Putamen (tissue), 1 donor: ENCODE measurements at regions not wholly inside any gene's neighbourhood (a gene's known extent, or its start where the extent isn't known, plus 50 kb on each side); places are given as distances from the start of the nearest gene placed in this dataset.

ENCODE experiments used
- DNase-seq: peaks from one replicate; pipeline ENCODE4 v3.0.0-alpha.2; 2016; ENCODE audit warnings: low spot score

DNA sequence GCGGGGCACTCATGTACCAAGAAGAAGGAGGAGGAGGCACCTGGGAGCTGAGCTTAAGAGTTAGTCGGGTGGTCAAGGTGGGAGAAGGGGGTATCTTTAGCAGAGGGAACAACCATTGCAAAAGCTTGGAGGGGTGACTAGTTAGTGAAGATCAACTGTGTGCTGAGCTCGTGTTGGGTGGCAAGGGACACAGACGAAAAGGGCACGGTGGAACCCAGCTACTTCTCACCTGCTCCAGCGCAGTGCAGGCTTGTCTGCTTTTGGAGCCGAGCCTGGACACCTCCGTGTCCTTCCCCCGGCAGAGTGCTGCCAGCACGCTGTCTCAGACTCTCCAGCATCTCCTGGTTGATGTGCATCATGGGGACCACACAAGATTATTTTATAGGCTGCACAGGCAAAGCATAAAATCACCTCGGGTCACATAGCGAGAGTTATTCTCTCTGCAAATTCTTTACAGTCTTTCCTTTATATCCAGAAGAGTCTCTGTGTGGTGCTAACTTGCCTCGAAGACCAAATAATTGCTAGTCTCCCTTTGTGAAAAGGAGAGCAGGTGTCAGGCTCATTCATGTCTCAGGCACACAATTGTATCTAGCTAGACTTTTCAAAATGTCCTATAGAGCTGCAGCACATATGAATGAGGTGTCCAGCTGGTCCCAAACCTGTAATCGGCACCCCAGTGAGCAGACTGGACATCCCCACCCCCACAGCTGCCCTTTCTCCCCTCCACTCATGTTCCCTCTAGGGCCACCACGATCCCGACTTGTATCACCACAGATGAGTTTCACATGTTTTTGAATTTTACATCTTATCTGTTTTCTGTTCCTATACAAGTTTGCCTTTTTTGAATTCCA lies 123.4 kb downstream of the CEBPB start:
- DNase-seq = no peak

DNA sequence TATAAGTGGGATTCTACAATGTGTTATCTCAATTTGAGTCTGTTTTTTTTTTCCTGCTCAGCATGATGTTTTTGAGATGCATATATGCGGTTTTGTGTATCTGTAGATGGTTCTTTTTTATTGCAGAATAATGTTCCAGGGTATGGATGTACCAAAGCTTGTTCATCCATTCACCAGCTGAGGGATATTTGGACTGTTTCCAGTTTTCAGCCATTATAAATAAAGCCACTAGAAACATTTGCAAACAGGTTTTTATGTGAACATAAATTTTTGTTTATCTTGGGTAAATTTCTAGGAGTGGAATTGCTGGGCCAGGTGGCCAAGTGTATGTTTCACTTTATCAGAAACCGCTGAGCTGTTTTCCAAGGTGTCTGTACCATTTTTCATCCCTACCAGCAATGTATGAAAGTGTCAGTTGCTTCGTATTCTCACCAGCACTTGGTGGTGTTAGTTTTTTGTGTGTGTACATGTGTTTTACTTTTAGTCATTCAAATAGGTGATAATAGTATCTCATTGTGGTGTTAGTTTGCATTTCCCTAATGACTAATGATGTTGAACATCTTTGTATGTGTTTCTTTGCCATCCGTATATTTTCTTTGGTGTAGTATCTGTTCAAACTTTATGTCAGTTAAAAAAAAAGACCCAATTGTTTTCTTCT lies 124.2 kb downstream of the CEBPB start:
- DNase-seq = no peak

DNA sequence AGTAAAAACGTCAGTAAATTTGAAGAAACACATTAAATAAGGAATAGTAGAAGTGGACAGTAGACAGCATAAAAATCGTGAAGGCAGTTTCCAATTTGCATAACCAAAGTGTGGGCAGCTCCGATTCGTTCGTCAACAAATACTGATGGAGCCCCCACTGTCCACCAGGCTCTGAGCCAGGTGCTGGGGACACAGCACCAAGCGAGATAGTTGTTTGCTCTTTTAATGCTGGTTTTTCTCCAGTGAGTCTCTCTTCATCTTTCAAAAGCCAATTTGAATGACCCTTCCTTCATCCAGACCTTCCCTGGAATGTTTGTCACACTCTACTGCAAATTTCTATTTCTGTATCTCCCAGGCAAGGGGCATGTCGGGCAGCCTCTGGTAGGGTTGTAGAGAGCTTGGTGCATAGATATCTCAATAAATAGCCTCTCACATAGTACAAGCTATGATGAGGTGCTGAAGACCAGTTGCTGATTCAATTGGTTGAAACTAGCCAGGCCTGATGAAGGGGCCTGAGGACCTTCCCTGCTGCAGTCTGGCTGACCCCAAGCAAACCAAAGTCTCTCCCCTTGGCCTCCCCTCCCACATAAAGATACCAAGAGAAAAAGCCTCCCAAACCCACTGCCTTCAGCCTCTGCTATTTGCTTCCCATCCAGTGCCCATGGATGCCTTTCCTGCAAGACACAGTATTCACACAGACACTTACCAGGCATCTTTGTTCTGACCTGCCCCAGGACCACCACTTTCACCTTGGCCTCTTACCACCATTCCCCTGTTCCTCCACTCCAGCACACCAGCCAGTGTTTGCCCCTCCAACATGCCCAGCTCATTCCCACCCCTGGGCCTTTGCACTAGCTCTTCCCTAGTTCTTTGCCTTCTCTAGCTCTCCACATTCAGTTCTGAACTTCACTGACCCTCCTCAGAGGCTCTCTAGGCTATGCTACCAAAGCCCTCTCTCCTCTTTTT lies 125.2 kb downstream of the CEBPB start:
- DNase-seq = no peak

DNA sequence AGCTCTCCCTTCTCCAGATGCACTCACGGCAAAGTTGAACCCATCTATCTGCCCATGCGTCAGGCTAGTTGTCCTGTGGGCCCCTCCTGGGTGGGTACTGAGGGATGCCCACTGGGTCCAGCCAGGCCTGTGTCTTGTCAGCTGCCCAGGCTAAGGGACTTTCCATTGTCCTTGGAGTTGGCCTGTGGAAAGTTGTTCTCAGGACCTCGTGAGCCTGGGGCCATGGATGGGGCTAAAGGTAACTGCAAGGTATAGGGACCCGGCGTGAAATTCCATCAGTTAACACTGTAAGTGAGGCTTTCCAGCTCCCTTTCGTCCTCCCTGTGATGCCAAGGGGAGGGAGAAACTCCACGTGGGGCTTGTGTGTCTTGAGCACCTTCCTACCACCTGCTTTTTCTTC lies 126.5 kb downstream of the CEBPB start:
- DNase-seq = no peak

DNA sequence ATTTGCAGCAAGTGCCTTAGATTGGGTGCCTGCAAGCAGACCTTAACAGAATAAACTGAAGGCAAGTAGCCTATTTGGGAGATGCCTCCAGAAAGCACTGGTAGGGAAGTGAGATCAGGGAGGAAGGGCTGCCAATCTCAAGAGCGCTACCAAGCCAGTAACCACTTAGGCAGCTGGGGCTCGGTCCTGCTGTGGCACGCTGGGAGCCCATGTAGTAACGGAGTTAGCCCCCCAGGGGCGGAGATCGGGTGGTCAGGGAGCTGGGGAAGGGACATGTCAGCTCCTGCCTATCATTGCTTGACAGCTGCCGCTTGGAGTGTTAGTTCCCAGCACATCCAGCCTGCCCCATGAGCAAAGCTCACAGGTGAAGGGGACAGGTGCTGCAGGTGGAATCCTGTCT lies 127.0 kb downstream of the CEBPB start:
- DNase-seq = no peak

DNA sequence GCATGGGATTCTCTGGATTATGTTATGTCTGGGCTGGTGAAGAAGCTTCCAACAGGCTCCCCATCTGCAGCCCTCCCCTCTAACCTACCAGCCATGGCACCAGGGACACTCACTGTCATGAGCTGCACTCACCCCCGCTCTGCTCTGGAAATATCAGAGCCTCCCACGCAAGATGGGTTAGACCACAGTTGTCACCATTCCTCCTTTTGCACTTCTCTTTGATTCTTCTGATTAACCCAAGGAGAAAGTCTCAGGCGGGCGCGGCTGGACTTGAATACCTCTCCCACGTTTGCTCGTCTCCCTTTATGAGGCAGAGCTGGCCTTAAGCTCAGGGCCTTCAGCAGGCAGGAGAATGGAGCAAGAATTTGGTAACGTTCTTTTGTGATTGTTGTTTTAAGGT lies 128.1 kb downstream of the CEBPB start:
- no peak for DNase-seq

DNA sequence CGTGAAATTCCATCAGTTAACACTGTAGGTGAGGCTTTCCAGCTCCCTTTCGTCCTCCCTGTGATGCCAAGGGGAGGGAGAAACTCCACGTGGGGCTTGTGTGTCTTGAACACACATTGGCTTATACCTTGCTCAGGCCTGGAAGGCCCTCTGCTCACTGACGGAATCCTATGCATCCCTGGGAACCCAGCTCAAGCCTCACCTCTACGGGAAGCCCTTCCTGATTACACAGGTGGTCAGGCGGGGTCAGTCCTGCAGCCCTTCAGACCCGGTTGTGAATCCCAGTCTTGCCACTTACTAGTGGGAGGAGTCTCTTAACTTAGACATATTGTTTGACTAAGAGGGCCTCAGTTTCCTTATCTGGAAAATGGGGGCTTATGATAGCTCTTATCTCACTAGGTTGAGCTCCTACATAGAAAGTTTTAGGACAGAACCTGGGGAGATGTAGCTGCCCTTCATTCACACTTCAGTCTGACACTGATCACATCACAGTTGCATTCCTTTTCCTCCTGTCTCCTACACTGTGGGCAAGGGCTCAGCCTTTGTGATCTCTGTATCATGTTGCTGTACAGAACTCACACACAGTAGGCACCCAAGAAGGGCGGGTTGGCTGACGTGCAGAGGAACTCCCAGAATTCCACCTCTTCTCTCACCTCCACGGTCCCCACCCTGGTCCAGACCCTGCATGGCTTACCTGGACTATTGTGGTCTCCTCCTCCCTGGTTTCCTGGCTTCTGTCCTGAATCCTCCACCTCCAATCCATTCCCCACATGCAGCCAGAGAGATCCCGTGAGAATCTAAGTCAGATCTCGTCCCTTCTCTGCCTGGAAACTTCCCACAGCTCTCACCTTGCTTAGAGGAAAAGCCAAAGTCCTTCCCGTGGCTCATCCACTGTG lies 129.6 kb downstream of the CEBPB start:
- no peak for DNase-seq

DNA sequence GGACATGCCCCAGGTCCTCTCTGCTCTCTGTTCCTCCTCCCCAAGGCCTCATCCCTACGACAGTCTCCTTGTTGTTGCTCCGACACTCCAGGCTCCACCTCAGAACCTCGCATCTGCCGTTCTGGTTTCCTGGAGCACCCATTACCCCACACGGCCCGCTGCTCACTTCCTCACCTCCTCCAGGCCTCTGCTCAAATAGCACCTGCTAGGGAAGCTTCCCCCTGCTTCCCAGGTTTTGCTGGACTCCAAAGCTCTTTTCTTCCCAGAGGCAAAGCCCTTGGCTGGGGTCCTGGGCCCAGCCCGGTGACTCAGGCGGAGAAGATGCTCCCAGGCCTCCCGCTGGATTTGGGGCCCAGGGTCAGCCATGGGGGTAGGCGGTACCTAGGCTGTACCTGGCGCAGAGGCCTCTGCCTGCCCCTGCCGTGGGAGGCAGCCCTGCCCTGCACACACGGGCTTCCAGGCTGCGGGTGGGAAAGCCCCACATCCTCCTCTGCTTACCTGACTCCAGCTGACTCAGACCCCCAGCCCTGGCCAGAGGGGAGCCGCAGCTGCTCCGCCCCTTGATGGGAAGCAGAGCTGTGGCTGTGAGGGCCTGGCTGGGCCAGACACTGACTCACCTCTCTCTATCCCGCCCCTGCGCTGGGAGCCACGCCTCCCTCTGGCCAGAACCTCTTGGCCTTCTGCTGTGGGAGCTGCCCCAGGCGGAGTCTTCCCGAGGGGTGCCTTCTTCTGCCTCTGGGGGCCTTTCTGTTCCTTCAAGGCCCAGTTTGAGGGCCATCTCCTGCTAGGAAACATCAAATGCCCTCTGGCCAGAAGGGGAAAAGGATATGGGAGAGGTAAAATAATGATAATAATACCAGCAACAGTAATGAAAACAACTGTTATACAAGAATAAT lies 130.5 kb downstream of the CEBPB start:
- DNase-seq = no peak

DNA sequence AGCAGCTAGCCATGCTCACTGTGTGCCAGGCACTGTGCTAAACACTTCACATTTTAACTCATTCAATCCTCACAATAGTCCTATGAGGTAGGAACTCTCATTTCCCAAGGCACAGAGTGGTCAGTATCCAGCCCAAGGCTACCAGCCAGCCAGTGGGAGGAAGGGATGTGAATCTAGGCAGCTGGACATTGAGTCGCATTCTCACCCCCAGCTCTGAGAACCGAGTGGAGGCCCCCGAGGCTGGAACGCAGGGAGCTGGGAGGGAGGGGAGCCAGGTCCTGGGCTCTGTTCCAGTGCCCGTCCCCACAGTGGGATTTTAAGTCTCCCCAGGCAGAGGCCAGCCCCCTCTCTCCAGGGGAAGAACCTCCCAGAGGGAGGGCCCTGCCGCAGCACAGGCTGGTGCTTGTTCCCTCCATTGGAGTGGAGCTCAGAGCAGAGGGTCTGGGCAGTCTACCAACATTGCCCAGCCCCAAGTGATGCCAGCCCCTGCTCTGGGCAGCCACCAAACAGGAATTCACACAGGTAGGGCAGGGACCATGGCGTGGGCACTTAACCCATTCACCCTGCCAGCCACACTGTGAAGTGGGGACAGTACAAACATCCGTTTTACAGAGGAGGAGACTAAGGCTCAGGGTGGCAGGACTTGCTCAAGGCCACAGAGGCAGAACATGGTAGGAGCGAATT lies 131.3 kb downstream of the CEBPB start:
- DNase-seq = no peak

DNA sequence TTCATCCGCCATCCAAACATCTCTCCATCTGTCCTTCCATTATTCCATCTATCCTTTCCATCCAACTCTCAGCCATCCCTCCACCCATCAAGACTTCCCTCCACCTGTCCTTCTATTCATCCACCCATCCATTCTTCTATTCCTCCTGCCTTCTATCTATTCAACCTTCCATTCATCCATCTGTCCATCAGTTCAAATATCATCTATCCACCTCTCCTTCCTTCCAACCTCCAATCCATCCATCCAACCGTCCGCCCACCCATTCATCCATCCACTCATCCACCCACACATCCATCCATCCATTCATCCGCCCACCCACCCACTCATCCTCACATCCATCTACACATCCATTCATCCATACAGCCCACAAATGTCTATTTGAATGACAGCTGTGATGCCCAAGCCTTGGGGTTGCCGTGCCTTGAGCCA lies 132.1 kb downstream of the CEBPB start:
- no peak for DNase-seq

DNA sequence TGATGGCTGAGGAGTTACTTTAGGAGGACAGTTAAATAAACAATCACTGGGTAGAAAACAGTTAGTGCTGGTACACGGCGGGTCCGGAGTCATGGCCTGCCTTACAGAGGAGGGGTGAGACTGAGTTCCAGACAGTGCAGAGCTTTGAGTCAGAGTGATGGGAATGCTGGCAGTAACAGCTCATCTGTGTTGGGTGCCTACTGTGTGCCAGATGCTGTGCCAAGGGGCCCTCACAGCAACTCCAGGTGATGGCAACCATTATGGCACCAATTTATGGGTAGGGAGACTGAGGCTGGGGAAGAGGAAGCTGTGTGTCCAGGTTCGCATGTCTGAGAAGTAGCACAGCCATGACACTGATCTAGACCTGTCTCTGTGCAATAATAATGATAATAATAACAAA lies 132.6 kb downstream of the CEBPB start:
- DNase-seq = no peak

DNA sequence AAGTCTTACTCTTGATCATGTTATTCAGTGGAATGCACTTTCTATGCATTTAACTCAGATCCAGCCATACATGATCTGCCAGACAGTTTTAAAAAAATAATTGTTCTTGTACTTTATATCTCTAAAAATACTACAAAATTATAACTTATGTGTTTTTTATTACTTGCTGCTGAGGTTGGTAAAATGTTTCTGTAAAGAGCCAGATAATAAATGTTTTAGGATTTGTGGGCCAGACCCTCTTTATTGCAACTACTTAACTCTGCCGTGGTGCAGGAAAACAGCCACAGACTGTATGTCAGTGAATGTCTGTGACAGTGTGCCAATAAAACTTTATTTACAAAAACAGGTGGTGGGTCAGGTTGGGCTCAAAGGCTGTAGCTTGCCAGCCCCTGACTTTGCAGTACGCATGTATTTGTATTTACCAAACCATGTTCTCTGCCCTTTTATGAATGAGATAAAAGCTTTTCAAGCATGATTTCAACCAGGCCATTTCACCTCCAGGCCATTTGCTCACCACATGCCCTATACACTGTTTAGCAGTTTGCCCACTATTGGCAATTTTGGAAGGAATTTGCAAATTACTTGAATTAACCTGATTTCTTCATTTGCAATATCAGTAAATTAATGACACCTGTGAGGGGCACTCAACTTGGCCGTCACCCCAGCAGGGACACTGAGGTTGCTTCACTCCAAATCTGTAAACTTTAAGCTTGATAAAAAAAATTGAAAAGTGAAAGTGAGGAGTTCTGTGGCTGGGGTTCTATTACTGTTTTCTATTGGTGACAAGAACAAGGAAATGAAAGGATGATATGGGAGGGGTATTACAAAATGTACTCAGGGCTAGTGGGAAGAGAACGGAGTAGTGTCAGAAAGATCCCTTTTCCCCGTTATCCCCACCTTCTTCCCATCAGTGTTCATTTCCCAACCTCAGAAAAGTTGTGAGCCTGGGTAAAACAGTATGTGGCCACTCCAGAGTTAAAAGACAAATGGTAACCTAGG lies 133.4 kb downstream of the CEBPB start:
- DNase-seq = no peak

DNA sequence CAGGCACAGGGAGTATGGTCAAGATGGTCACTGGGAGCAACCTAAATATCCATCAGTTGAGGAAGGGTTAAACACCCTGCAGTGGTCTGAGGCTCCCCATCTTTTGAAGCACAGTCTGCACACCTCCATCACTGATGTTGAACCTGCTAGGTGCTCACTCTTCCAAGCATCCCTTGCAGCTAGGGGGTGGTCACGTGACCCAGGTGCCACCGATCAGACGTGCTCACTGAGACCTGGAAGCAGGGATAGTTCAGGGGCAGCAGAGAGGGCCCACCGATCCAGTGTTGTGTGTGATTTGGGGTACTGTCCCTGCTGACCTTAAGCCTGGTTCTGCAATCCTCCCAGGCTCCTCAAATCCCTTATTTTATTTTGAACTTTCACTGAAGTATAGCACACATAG lies 134.6 kb downstream of the CEBPB start:
- DNase-seq = no peak

DNA sequence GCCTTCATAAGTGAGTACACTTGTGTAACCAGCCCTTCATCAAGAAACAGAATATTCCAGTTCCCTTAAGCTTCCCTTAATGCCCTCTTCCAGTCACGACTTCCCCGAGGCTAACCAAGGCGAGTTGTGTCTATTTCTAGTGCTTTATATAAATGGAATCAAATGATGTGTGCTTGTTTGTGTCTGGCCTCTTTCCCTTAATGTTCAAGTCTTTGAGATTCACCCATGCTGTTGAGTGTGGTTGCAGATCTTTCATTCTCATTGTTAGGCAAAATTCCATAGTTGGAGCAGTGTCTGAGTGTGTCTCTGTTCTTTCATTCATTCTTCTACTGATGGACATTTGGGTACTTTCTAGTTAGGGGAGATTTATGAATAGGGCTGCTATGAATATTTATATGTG lies 135.0 kb downstream of the CEBPB start:
- no peak for DNase-seq

DNA sequence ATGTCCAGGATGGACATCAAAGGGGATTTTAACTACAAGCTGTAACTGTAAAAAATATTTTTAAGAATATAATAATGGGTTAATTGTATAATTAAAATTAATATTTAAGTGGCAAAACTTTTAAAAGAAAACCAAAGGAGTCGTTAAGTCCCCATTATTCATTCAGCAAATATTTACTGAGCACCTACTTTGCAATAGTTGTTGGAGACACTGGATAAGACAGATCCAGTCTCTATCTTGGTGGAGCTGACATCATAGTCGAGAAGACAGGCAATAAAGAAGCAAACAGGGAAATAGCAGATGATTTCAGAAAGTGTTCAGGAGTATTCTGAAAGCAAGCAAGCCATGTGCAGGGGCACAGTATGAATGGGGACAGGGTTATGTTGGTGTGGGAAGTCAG lies 137.0 kb downstream of the CEBPB start:
- no peak for DNase-seq

DNA sequence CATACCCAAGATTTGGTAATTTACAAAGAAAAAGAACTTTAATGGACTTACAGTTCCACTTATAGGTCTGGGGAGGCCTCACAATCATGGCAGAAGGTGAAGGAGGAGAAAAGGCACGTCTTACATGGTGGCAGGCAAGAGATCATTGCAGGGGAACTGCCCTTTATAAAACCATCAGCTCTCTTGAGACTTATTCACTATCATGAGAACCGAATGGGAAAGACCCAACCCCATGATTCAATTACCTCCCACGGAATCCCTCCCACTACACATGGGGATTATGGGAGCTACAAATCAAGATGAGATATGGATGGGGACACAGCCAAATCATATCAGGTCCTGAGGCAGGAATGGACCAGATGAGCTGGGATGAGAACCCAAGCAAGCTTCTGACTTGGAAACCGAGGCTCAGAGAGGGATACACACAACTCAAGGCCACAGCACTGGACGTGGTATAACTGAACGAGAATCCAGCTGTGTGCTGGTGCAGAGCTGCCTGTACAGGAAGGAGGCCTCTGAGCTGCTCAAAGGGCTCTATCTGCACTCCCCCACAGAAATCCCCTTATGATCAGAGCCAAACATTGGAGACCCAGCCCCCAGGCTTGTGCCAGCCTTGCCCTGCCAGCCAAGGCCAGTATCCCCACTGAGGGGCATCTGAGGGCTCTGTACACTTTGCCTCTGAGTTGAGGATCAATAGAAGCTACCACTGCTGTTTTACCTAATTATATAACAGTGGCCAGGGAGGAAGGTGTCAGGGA lies 137.8 kb downstream of the CEBPB start:
- DNase-seq = no peak

DNA sequence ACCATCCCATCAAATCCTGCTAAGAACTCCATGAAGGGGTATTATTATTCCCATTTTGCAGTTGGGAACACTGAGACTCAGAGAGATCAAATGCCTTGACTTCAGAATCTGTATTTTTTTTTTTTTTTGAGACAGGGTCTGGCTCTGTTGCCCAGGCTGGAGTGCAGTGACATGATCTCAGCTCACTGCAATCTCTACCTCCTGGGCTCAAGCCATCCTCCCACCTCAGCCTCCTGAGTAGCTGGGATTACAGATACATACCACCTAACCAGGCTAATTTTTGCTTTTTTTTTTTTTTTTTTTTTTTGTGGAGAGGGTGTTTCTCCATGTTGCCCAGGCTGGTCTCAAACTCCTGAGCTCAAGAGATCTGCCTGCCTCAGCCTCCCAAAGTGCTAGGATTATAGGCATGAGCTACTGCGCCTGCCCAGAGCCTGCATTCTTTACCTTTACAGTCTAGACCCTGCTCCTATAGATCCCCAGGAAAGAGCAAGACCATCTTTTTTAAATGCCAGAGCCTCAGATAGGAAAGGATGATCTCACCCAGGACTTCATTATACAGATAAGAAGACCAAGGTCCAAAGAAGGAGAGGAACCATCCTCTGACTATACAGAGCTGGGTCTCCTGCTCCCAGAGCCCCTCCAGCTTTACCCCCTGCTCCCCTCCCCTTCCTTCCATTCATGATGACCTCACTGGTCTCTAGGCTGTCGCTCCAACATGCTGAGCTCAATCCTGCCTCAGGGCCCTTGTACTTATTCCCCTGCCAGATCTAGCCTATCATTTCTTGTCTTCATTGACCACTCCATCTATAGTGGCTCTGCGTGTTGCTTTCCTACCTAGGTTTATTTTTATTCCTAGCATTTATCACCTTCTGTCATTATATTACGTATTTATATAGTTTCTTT lies 138.6 kb downstream of the CEBPB start:
- DNase-seq = no peak
